Peyer's patch (tissue), 4 donors: ENCODE measurements at regions not wholly inside any gene's neighbourhood (a gene's known extent, or its start where the extent isn't known, plus 50 kb on each side); places are given as distances from the start of the nearest gene placed in this dataset.

Source experiments
- DNase-seq, 3 donors: peaks; one replicate each; pipeline ENCODE4 v3.0.0-alpha.2; 2017 to 2019
- H3K27ac ChIP-seq, 4 donors: fragments of 200-600 bp; sonication (generic); one replicate each; pipeline ENCODE4 v1.5.1; 2016 to 2019
- H3K27me3 ChIP-seq, 2 donors: fragments of 200-600 bp; sonication (generic); one replicate each; pipeline ENCODE4 v1.5.1; 2019
- H3K36me3 ChIP-seq, 3 donors: fragments of 200-600 bp; sonication (generic); one replicate each; pipeline ENCODE4 v1.5.1; 2016 to 2019
- H3K4me1 ChIP-seq, 4 donors: fragments of 200-600 bp; sonication (generic); one replicate each; pipeline ENCODE4 v1.5.1; 2016 to 2019
- H3K4me3 ChIP-seq, 4 donors: fragments of 200-600 bp; sonication (generic); 1 replicate in 3 of 4; 2 replicates in 1 of 4; pipeline ENCODE4 v1.5.1; 2016 to 2019; ENCODE audit warnings: mild to moderate bottlenecking in 1 of 4
- H3K9me3 ChIP-seq, 4 donors: fragments of 200-600 bp; sonication (generic); one replicate each; pipeline ENCODE4 v1.5.1; 2016 to 2019; ENCODE audit warnings: mild to moderate bottlenecking in 1 of 4
- CTCF ChIP-seq, 6 experiments: fragments of 450-650 bp in 4 of 6; fragments of 200-600 bp in 2 of 6; sonication (generic) in 1 of 6; IDR thresholded peaks; one replicate each; pipeline ENCODE4 v1.5.1; 2017 to 2019; ENCODE audit warnings: antibody characterized with exemption in 6 of 6, mild to moderate bottlenecking in 3 of 6, moderate library complexity in 1 of 6
- POLR2A ChIP-seq, 2 donors: fragments of 450-650 bp; IDR thresholded peaks; one replicate each; pipeline ENCODE4 v1.5.1; 2017; ENCODE audit warnings: antibody characterized with exemption in 2 of 2, mild to moderate bottlenecking in 2 of 2, moderate library complexity in 2 of 2

DNA sequence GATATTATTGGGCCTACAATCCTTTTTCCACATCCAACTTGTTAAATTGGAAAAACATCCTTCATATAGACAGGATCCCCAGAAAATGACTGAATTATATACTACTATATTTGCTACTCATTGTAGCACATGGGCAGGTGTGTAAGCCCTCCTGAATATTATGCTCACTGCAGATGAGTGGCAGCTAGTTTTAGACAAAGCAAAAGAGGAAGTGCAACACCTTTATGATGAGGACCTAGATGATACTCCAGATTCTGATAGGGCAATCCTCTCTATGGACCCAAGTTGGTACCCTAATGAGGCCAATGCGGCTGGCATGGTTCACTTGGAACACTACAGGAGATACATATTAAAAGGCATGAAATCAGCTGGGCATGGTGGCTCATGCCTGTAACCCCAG, 119.1 kb upstream of the PLCL2 start:
- Histone ChIP-seq H3K27ac (no peak overlapping the region), H3K4me3 (no peak overlapping the region), H3K9me3 (no peaks in the 10 kb centered on the region), H3K36me3 (no peaks in the 10 kb centered on the region), H3K4me1 (no peaks in the 10 kb centered on the region), H3K27me3 (no peaks in the 10 kb centered on the region)
- TF ChIP-seq CTCF (IDR thresholded peaks at IDR 0.05): no peak
- no peak for TF ChIP-seq POLR2A (IDR thresholded peaks at IDR 0.05)
- no peak for DNase-seq

DNA sequence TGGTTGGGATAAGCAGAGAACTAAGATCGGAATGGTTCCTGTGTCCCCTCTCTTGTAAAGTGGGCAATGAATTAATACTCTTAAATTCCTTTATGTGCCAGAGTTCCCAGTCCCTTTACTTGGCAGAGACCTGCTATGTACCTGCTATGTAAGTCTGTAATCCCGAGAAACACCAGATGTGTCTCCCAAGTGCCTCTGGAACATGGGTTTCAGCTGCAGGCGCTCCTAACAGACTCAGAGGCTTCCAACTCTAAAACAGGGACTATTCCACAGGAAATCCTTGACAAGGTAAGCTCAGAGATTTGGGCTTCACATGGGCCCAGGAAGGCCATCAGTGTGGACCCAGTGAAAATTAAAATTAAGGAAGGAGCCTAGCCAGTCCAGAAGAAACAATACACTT, 117.7 kb upstream of the PLCL2 start:
- H3K36me3 ChIP-seq: no peaks in the 10 kb centered on the region
- no peaks in the 10 kb centered on the region for H3K4me1 ChIP-seq
- no peaks in the 10 kb centered on the region for H3K27me3 ChIP-seq
- H3K9me3 ChIP-seq: no peaks in the 10 kb centered on the region
- TF ChIP-seq CTCF (IDR thresholded peaks at IDR 0.05) (no peak), POLR2A (IDR thresholded peaks at IDR 0.05) (no peak)
- DNase-seq: no peak
- H3K27ac ChIP-seq: no peak overlapping the region
- no peak overlapping the region for H3K4me3 ChIP-seq

- no peak for DNase-seq
- Histone ChIP-seq H3K36me3 (no peaks in the 10 kb centered on the region), H3K4me1 (no peaks in the 10 kb centered on the region), H3K27me3 (no peaks in the 10 kb centered on the region), H3K4me3 (no peak overlapping the region), H3K27ac (no peak overlapping the region), H3K9me3 (no peaks in the 10 kb centered on the region)
- TF ChIP-seq CTCF (IDR thresholded peaks at IDR 0.05) (no peak), POLR2A (IDR thresholded peaks at IDR 0.05) (no peak)
These were observed 116.7 kb upstream of the PLCL2 start for GRCh38 chr3:16768014-16768413.

- DNase-seq: no peak
- Histone ChIP-seq H3K36me3 (no peaks in the 10 kb centered on the region), H3K4me3 (no peak overlapping the region), H3K4me1 (no peaks in the 10 kb centered on the region), H3K9me3 (no peaks in the 10 kb centered on the region), H3K27me3 (no peaks in the 10 kb centered on the region), H3K27ac (no peak overlapping the region)
- TF ChIP-seq CTCF (IDR thresholded peaks at IDR 0.05): no peak
- no peak for TF ChIP-seq POLR2A (IDR thresholded peaks at IDR 0.05)
These were observed 115.8 kb upstream of the PLCL2 start for GRCh38 chr3:16768956-16769355.

DNA sequence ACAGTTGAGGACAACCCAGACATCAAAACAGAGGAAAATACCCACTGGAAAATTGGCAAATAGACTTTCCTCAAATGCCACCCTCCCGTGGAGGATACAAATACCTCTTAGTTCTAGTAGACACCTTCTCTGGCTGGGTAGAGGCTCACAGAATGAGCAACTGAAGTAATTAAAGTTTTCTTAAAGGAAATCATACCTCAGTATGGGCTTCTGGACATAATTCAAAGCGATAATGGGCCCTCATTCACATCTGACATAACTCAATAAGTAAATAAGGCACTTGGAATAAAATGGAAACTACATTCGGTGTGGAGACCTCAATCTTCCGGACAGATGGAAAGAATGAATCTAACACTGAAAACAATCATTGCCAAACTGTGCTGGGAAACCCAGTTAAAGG, 115.2 kb upstream of the PLCL2 start:
- no peak overlapping the region for H3K27ac ChIP-seq
- H3K27me3 ChIP-seq: no peaks in the 10 kb centered on the region
- no peaks in the 10 kb centered on the region for H3K36me3 ChIP-seq
- no peaks in the 10 kb centered on the region for H3K9me3 ChIP-seq
- TF ChIP-seq POLR2A (IDR thresholded peaks at IDR 0.05) (no peak), CTCF (IDR thresholded peaks at IDR 0.05) (no peak)
- DNase-seq: no peak
- H3K4me3 ChIP-seq: no peak overlapping the region
- no peaks in the 10 kb centered on the region for H3K4me1 ChIP-seq

GRCh38 chr3:16770021-16770420, 114.7 kb upstream of the PLCL2 start:
- H3K36me3 ChIP-seq: no peaks in the 10 kb centered on the region
- no peaks in the 10 kb centered on the region for H3K4me1 ChIP-seq
- H3K4me3 ChIP-seq: no peak overlapping the region
- no peak overlapping the region for H3K27ac ChIP-seq
- DNase-seq: no peak
- H3K27me3 ChIP-seq: no peaks in the 10 kb centered on the region
- no peaks in the 10 kb centered on the region for H3K9me3 ChIP-seq
- no peak for TF ChIP-seq POLR2A (IDR thresholded peaks at IDR 0.05)
- no peak for TF ChIP-seq CTCF (IDR thresholded peaks at IDR 0.05)
